ENCODE measurements at regions not wholly inside any gene's neighbourhood (a gene's known extent, or its start where the extent isn't known, plus 50 kb on each side); places are given as distances from the start of the nearest gene placed in this dataset.

- no peak for TF ChIP-seq CTCF (IDR thresholded peaks at IDR 0.05; ENCODE audit: unreplicated experiment)
- Mint-ChIP-seq H3K4me1 (ENCODE audit: low read depth) (peaks cover 19% of the 10 kb centered on the region), H3K9me3 (ENCODE audit: low read depth) (peaks cover 2% of the 10 kb centered on the region), H3K36me3 (ENCODE audit: insufficient read depth) (no peaks in the 10 kb centered on the region), H3K27me3 (peaks cover 39% of the 10 kb centered on the region), H3K4me3 (ENCODE audit: low read depth) (no peak overlapping the region), H3K27ac (no peak overlapping the region)
- DNase-seq (ENCODE audit: low spot score, unreplicated experiment), result no peak
These were observed 320.3 kb upstream of the CLINT1 start for GRCh38 chr5:158179271-158179670.

- peaks cover 19% of the 10 kb centered on the region for H3K4me1 Mint-ChIP-seq (ENCODE audit: low read depth)
- DNase-seq (ENCODE audit: low spot score, unreplicated experiment), result no peak
- peaks cover 39% of the 10 kb centered on the region for H3K27me3 Mint-ChIP-seq
- no peak overlapping the region for H3K4me3 Mint-ChIP-seq (ENCODE audit: low read depth)
- H3K27ac Mint-ChIP-seq, result no peak overlapping the region
- no peaks in the 10 kb centered on the region for H3K36me3 Mint-ChIP-seq (ENCODE audit: insufficient read depth)
- no peaks in the 10 kb centered on the region for H3K9me3 Mint-ChIP-seq (ENCODE audit: low read depth)
- no peak for TF ChIP-seq CTCF (IDR thresholded peaks at IDR 0.05; ENCODE audit: unreplicated experiment)
These were observed 319.6 kb upstream of the CLINT1 start for GRCh38 chr5:158178535-158178934.

GRCh38 chr5:158177146-158177545, 318.2 kb upstream of the CLINT1 start:
- no peaks in the 10 kb centered on the region for H3K36me3 Mint-ChIP-seq (ENCODE audit: insufficient read depth)
- H3K4me3 Mint-ChIP-seq (ENCODE audit: low read depth), result no peak overlapping the region
- H3K27me3 Mint-ChIP-seq, result peaks cover 39% of the 10 kb centered on the region
- peaks cover 19% of the 10 kb centered on the region for H3K4me1 Mint-ChIP-seq (ENCODE audit: low read depth)
- no peak for DNase-seq (ENCODE audit: low spot score, unreplicated experiment)
- TF ChIP-seq CTCF (IDR thresholded peaks at IDR 0.05; ENCODE audit: unreplicated experiment), result no peak
- no peak overlapping the region for H3K27ac Mint-ChIP-seq
- H3K9me3 Mint-ChIP-seq (ENCODE audit: low read depth), result no peaks in the 10 kb centered on the region

GRCh38 chr5:158175934-158176481, 317.1 kb upstream of the CLINT1 start:
- Mint-ChIP-seq H3K4me3 (ENCODE audit: low read depth) (no peak overlapping the region), H3K4me1 (ENCODE audit: low read depth) (peaks cover 19% of the 10 kb centered on the region), H3K27ac (peak overlapping the region; percentile 26), H3K36me3 (ENCODE audit: insufficient read depth) (no peaks in the 10 kb centered on the region), H3K9me3 (ENCODE audit: low read depth) (no peaks in the 10 kb centered on the region), H3K27me3 (peaks cover 39% of the 10 kb centered on the region)
- no peak for DNase-seq (ENCODE audit: low spot score, unreplicated experiment)
- no peak for TF ChIP-seq CTCF (IDR thresholded peaks at IDR 0.05; ENCODE audit: unreplicated experiment)

- H3K4me1 Mint-ChIP-seq (ENCODE audit: low read depth), result peaks cover 23% of the 10 kb centered on the region
- no peak overlapping the region for H3K4me3 Mint-ChIP-seq (ENCODE audit: low read depth)
- peak; percentile 68 for DNase-seq (ENCODE audit: low spot score, unreplicated experiment)
- no peaks in the 10 kb centered on the region for H3K36me3 Mint-ChIP-seq (ENCODE audit: insufficient read depth)
- H3K27ac Mint-ChIP-seq, result peak overlapping the region; percentile 26
- H3K9me3 Mint-ChIP-seq (ENCODE audit: low read depth), result no peaks in the 10 kb centered on the region
- H3K27me3 Mint-ChIP-seq, result peaks cover 33% of the 10 kb centered on the region
- TF ChIP-seq CTCF (IDR thresholded peaks at IDR 0.05; ENCODE audit: unreplicated experiment), result peak; percentile 85
These were observed 316.2 kb upstream of the CLINT1 start for GRCh38 chr5:158174918-158175851.
